Naive thymus-derived CD8-positive, alpha-beta T cell (primary cell): ENCODE measurements at regions not wholly inside any gene's neighbourhood (a gene's known extent, or its start where the extent isn't known, plus 50 kb on each side); places are given as distances from the start of the nearest gene placed in this dataset.
"Not testable (repeated sequence)": the region's sequence is repeated elsewhere in the genome, so short reads cannot be mapped to it uniquely, and the experiment has no call there.

Experiments used
- ATAC-seq, 2 donors: fragments of 150-1000 bp; cut with Tn5 transposase in 1 of 2; sonication (Bioruptor Pico), chemical (Tn5 transposase) in 1 of 2; 1 replicate in 1 of 2; 2 replicates in 1 of 2; pipeline ENCODE4 v1.10.0; 2021; ENCODE audit warnings: mild to moderate bottlenecking in 2 of 2, moderate library complexity in 2 of 2
- POLR2A ChIA-PET: fragments of 350-600 bp; sonication (Branson Sonifier 250); formaldehyde crosslinking; loops from one replicate; lab custom pipeline; 2021; ENCODE audit warnings: antibody characterized with exemption; lab: Charles Lee
- DNase-seq, 10 donors: peaks; one replicate each; pipeline versions ENCODE4 v3.0.0 to v3.0.0-alpha.2; 2020 to 2022
- H3K27ac Mint-ChIP-seq, 10 donors: one replicate each; pipeline ENCODE4 v1.8.0; 2020 to 2022; ENCODE audit warnings: mild to moderate bottlenecking in 10 of 10, mixed read lengths in 10 of 10, moderate library complexity in 4 of 10, inconsistent platforms in 1 of 10
- H3K27me3 Mint-ChIP-seq, 5 donors: one replicate each; pipeline ENCODE4 v1.8.0; 2021 to 2022; ENCODE audit warnings: mixed read lengths in 5 of 5
- H3K36me3 Mint-ChIP-seq, 3 donors: one replicate each; pipeline ENCODE4 v1.8.0; 2020 to 2022; ENCODE audit warnings: mixed read lengths in 3 of 3, mild to moderate bottlenecking in 2 of 3, inconsistent platforms in 1 of 3
- H3K4me1 Mint-ChIP-seq, 4 donors: one replicate each; pipeline ENCODE4 v1.8.0; 2021 to 2022; ENCODE audit warnings: mixed read lengths in 4 of 4
- H3K4me3 Mint-ChIP-seq, 10 donors: one replicate each; pipeline ENCODE4 v1.8.0; 2020 to 2022; ENCODE audit warnings: mild to moderate bottlenecking in 10 of 10, mixed read lengths in 10 of 10, moderate library complexity in 6 of 10, inconsistent platforms in 1 of 10
- H3K9me3 Mint-ChIP-seq, 9 donors: one replicate each; pipeline ENCODE4 v1.8.0; 2020 to 2022; ENCODE audit warnings: mixed read lengths in 9 of 9, mild to moderate bottlenecking in 3 of 9, inconsistent platforms in 1 of 9, moderate library complexity in 1 of 9

- POLR2A ChIA-PET = no interaction called here
- H3K4me3 Mint-ChIP-seq = no peak overlapping the region
- no peaks in the 10 kb centered on the region for H3K4me1 Mint-ChIP-seq
- peaks cover 0 to 29% (median 13%) of the 10 kb centered on the region in 9 donors for H3K9me3 Mint-ChIP-seq
- no peak for ATAC-seq
- peaks cover 0 to 10% (median 0%) of the 10 kb centered on the region in 3 donors for H3K36me3 Mint-ChIP-seq
- H3K27me3 Mint-ChIP-seq = no peaks in the 10 kb centered on the region
- no peak overlapping the region for H3K27ac Mint-ChIP-seq
- DNase-seq = no peak
These were observed 123.2 kb downstream of the KCNJ18 start for GRCh38 chr17:21815352-21816063.

- Mint-ChIP-seq H3K27me3 (no peaks in the 10 kb centered on the region), H3K9me3 (peaks cover 0 to 29% (median 13%) of the 10 kb centered on the region in 9 donors), H3K36me3 (peaks cover 0 to 10% (median 0%) of the 10 kb centered on the region in 3 donors), H3K4me3 (no peak overlapping the region), H3K4me1 (no peaks in the 10 kb centered on the region), H3K27ac (no peak overlapping the region)
- ATAC-seq (no peak), DNase-seq (no peak)
- POLR2A ChIA-PET = no interaction called here
These were observed 124.6 kb downstream of the KCNJ18 start for GRCh38 chr17:21816592-21817567.

- no peak overlapping the region for H3K4me3 Mint-ChIP-seq
- POLR2A ChIA-PET = no interaction called here
- H3K9me3 Mint-ChIP-seq = peaks cover 0 to 29% (median 13%) of the 10 kb centered on the region in 9 donors
- ATAC-seq (no peak), DNase-seq (no peak)
- peaks cover 0 to 10% (median 0%) of the 10 kb centered on the region in 3 donors for H3K36me3 Mint-ChIP-seq
- H3K4me1 Mint-ChIP-seq = no peaks in the 10 kb centered on the region
- no peak overlapping the region for H3K27ac Mint-ChIP-seq
- no peaks in the 10 kb centered on the region for H3K27me3 Mint-ChIP-seq
These were observed 125.6 kb downstream of the KCNJ18 start for GRCh38 chr17:21817791-21818364.

- POLR2A ChIA-PET = no interaction called here
- ATAC-seq = no peak
- H3K4me3 Mint-ChIP-seq = no peak overlapping the region
- no peaks in the 10 kb centered on the region for H3K4me1 Mint-ChIP-seq
- no peaks in the 10 kb centered on the region for H3K36me3 Mint-ChIP-seq
- no peak for DNase-seq
- peaks cover 0 to 3% (median 0%) of the 10 kb centered on the region in 9 donors for H3K9me3 Mint-ChIP-seq
- H3K27me3 Mint-ChIP-seq = no peaks in the 10 kb centered on the region
- H3K27ac Mint-ChIP-seq = no peak overlapping the region
These were observed 130.8 kb downstream of the KCNJ18 start for GRCh38 chr17:21823090-21823489.

GRCh38 chr17:21823643-21824042 lies 131.3 kb downstream of the KCNJ18 start:
- Mint-ChIP-seq H3K9me3 (no peaks in the 10 kb centered on the region), H3K27me3 (no peaks in the 10 kb centered on the region), H3K4me1 (no peaks in the 10 kb centered on the region), H3K27ac (no peak overlapping the region), H3K36me3 (no peaks in the 10 kb centered on the region), H3K4me3 (no peak overlapping the region)
- DNase-seq (no peak), ATAC-seq (no peak)
- POLR2A ChIA-PET = no interaction called here

- H3K4me3 Mint-ChIP-seq = no peak overlapping the region
- H3K27me3 Mint-ChIP-seq = peaks cover 6 to 38% (median 12%) of the 10 kb centered on the region in 5 donors
- H3K36me3 Mint-ChIP-seq = peaks cover 0 to 3% (median 2%) of the 10 kb centered on the region in 3 donors
- no peaks in the 10 kb centered on the region for H3K4me1 Mint-ChIP-seq
- POLR2A ChIA-PET = no interaction called here
- no peak overlapping the region for H3K27ac Mint-ChIP-seq
- peaks cover 0 to 35% (median 18%) of the 10 kb centered on the region in 9 donors for H3K9me3 Mint-ChIP-seq
- DNase-seq = no peak
- no peak for ATAC-seq
These were observed 149.5 kb downstream of the KCNJ18 start for GRCh38 chr17:21841839-21842238.

- Mint-ChIP-seq H3K9me3 (peaks cover 0 to 35% (median 16%) of the 10 kb centered on the region in 9 donors), H3K36me3 (peaks cover 0 to 3% (median 2%) of the 10 kb centered on the region in 3 donors), H3K27ac (no peak overlapping the region), H3K4me3 (no peak overlapping the region), H3K4me1 (no peaks in the 10 kb centered on the region), H3K27me3 (peaks cover 6 to 39% (median 10%) of the 10 kb centered on the region in 5 donors)
- POLR2A ChIA-PET = no interaction called here
- DNase-seq (no peak), ATAC-seq (no peak)
These were observed 150.3 kb downstream of the KCNJ18 start for GRCh38 chr17:21842332-21843317.

GRCh38 chr17:21843318-21843865 lies 151.1 kb downstream of the KCNJ18 start:
- ATAC-seq = no peak
- Mint-ChIP-seq H3K27me3 (peaks cover 6 to 37% (median 10%) of the 10 kb centered on the region in 5 donors), H3K9me3 (peaks cover 0 to 33% (median 10%) of the 10 kb centered on the region in 9 donors), H3K27ac (no peak overlapping the region), H3K36me3 (peaks cover 2 to 3% (median 2%) of the 10 kb centered on the region in 3 donors), H3K4me1 (no peaks in the 10 kb centered on the region), H3K4me3 (no peak overlapping the region)
- DNase-seq = no peak
- POLR2A ChIA-PET = no interaction called here

GRCh38 chr17:21843951-21844590 lies 151.7 kb downstream of the KCNJ18 start:
- peaks cover 0 to 34% (median 14%) of the 10 kb centered on the region in 9 donors for H3K9me3 Mint-ChIP-seq
- H3K4me3 Mint-ChIP-seq = peak overlapping the region in 1 of 10 donors; percentile 43
- POLR2A ChIA-PET = no interaction called here
- no peak overlapping the region for H3K27ac Mint-ChIP-seq
- peaks cover 6 to 30% (median 11%) of the 10 kb centered on the region in 5 donors for H3K27me3 Mint-ChIP-seq
- ATAC-seq = no peak
- peaks cover 2 to 5% (median 3%) of the 10 kb centered on the region in 3 donors for H3K36me3 Mint-ChIP-seq
- no peak for DNase-seq
- no peaks in the 10 kb centered on the region for H3K4me1 Mint-ChIP-seq

GRCh38 chr17:21848510-21848909 lies 156.2 kb downstream of the KCNJ18 start:
- ATAC-seq, H3K4me1 Mint-ChIP-seq, H3K4me3 Mint-ChIP-seq, H3K27ac Mint-ChIP-seq, POLR2A ChIA-PET, DNase-seq: not testable (repeated sequence)
- Mint-ChIP-seq H3K9me3 (peaks cover 0 to 31% (median 23%) of the 10 kb centered on the region in 9 donors), H3K36me3 (peaks cover 2 to 11% (median 3%) of the 10 kb centered on the region in 3 donors), H3K27me3 (peaks cover 6 to 24% (median 10%) of the 10 kb centered on the region in 5 donors)

GRCh38 chr17:21849030-21849429 lies 156.7 kb downstream of the KCNJ18 start:
- peaks cover 6 to 24% (median 10%) of the 10 kb centered on the region in 5 donors for H3K27me3 Mint-ChIP-seq
- peaks cover 0 to 31% (median 23%) of the 10 kb centered on the region in 9 donors for H3K9me3 Mint-ChIP-seq

More at GRCh38 chr17:21849030-21849429, 156.7 kb downstream of the KCNJ18 start:
- peaks cover 2 to 11% (median 3%) of the 10 kb centered on the region in 3 donors for H3K36me3 Mint-ChIP-seq
- POLR2A ChIA-PET, ATAC-seq, DNase-seq, H3K4me1 Mint-ChIP-seq, H3K4me3 Mint-ChIP-seq, H3K27ac Mint-ChIP-seq: not testable (repeated sequence)
